GM18507 (cell line): ENCODE measurements at regions not wholly inside any gene's neighbourhood (a gene's known extent, or its start where the extent isn't known, plus 50 kb on each side); places are given as distances from the start of the nearest gene placed in this dataset.
A peak's percentile ranks its signal among the peaks of the same experiment; 100 is the strongest.

Experiments
- DNase-seq: peaks from one replicate; pipeline ENCODE4 v3.0.0; 2011; ENCODE audit warnings: low read depth; ENCODE audit not compliant: insufficient read length; ENCODE audit errors: extremely low spot score
- FAIRE-seq: peaks from 2 replicates; lab custom pipeline; 2011; peaks lifted over from hg19 to GRCh38; lab: Jason Lieb, UNC

GRCh38 chr5:5046680-5047502 lies 93.2 kb upstream of the ADAMTS16 start:
- FAIRE-seq: peak; percentile 91
- no peak for DNase-seq

- DNase-seq (no peak), FAIRE-seq (no peak)
Observed at GRCh38 chr5:5050801-5051200, 89.3 kb upstream of the ADAMTS16 start.

GRCh38 chr5:5055712-5056111 lies 84.4 kb upstream of the ADAMTS16 start:
- no peak for DNase-seq
- FAIRE-seq: no peak

GRCh38 chr5:5061836-5062235 lies 78.3 kb upstream of the ADAMTS16 start:
- FAIRE-seq (no peak), DNase-seq (no peak)

- DNase-seq (no peak), FAIRE-seq (no peak)
Observed at GRCh38 chr5:5062525-5063302, 77.4 kb upstream of the ADAMTS16 start.

GRCh38 chr5:5063533-5063953 lies 76.6 kb upstream of the ADAMTS16 start:
- DNase-seq (no peak), FAIRE-seq (peak; percentile 49)

GRCh38 chr5:5065472-5065871 lies 74.7 kb upstream of the ADAMTS16 start:
- no peak for FAIRE-seq
- DNase-seq: no peak

GRCh38 chr5:5066276-5067186 lies 73.6 kb upstream of the ADAMTS16 start:
- FAIRE-seq (no peak), DNase-seq (no peak)

GRCh38 chr5:5069851-5070250 lies 70.3 kb upstream of the ADAMTS16 start:
- FAIRE-seq: no peak

GRCh38 chr5:5071554-5071953 lies 68.6 kb upstream of the ADAMTS16 start:
- FAIRE-seq (no peak), DNase-seq (no peak)

More at GRCh38 chr5:5069851-5070250, 70.3 kb upstream of the ADAMTS16 start:
- DNase-seq: no peak

GRCh38 chr5:5077236-5077635 lies 62.9 kb upstream of the ADAMTS16 start:
- DNase-seq (no peak), FAIRE-seq (no peak)

GRCh38 chr5:5078009-5078897 lies 61.9 kb upstream of the ADAMTS16 start:
- FAIRE-seq: no peak
- no peak for DNase-seq

GRCh38 chr5:5079876-5080275 lies 60.3 kb upstream of the ADAMTS16 start:
- DNase-seq (no peak), FAIRE-seq (no peak)

GRCh38 chr5:5080790-5081189 lies 59.3 kb upstream of the ADAMTS16 start:
- DNase-seq: no peak
- no peak for FAIRE-seq

GRCh38 chr5:5085381-5085780 lies 54.7 kb upstream of the ADAMTS16 start:
- no peak for FAIRE-seq

GRCh38 chr5:5089895-5090649 lies 50.1 kb upstream of the ADAMTS16 start:
- no peak for FAIRE-seq

More at GRCh38 chr5:5085381-5085780, 54.7 kb upstream of the ADAMTS16 start:
- no peak for DNase-seq

More at GRCh38 chr5:5089895-5090649, 50.1 kb upstream of the ADAMTS16 start:
- no peak for DNase-seq
